OCI-LY7 (cell line): ENCODE measurements at regions not wholly inside any gene's neighbourhood (a gene's known extent, or its start where the extent isn't known, plus 50 kb on each side); places are given as distances from the start of the nearest gene placed in this dataset.

Experiments used
- BruUV-seq: library from RNA; stranded (reverse); fragments of 400-500 nt; replicated peaks from 2 replicates; lab custom pipeline; 2021; lab: Mats Ljungman, UMichigan
- CTCF ChIA-PET: fragments of 300-600 bp; sonication (Branson Sonifier 250); formaldehyde crosslinking; loops from one replicate; lab custom pipeline; 2022; ENCODE audit warnings: antibody characterized with exemption; ENCODE audit not compliant: unreplicated experiment; lab: Charles Lee
- POLR2A ChIA-PET: fragments of 300-600 bp; sonication (Branson Sonifier 250); formaldehyde crosslinking; loops from one replicate; lab custom pipeline; 2022; ENCODE audit warnings: antibody characterized with exemption; lab: Charles Lee
- DNase-seq: peaks from one replicate; pipeline ENCODE4 v3.0.0-alpha.2; 2015; ENCODE audit warnings: low spot score
- H2AFZ ChIP-seq: fragments of 200-600 bp; sonication (generic), shearing (Covaris generic); 2 replicates; pipeline ENCODE4 v1.6.1; 2014; ENCODE audit warnings: mild to moderate bottlenecking, antibody characterized with exemption, low read length, moderate library complexity
- H3K27ac ChIP-seq: fragments of 200-600 bp; sonication (generic); 2 replicates; pipeline ENCODE4 v1.5.1; 2014; ENCODE audit warnings: mixed run types, low read depth, mild to moderate bottlenecking, moderate library complexity, low read length, inconsistent platforms; ENCODE audit not compliant: poor library complexity, severe bottlenecking
- H3K36me3 ChIP-seq: fragments of 200-600 bp; sonication (generic); 2 replicates; pipeline ENCODE4 v1.6.1; 2014; ENCODE audit warnings: mild to moderate bottlenecking, antibody characterized with exemption, low read length, moderate library complexity, mixed read lengths; ENCODE audit not compliant: insufficient read depth
- H3K4me1 ChIP-seq: fragments of 200-600 bp; sonication (generic); 2 replicates; pipeline ENCODE4 v1.5.1; 2014; ENCODE audit warnings: mild to moderate bottlenecking, low read length; ENCODE audit not compliant: insufficient read depth, poor library complexity, severe bottlenecking
- H3K4me2 ChIP-seq: fragments of 200-600 bp; sonication (generic); 2 replicates; pipeline ENCODE4 v1.6.1; 2014; ENCODE audit warnings: mild to moderate bottlenecking, low read length
- H3K4me3 ChIP-seq: fragments of 200-600 bp; sonication (generic); 2 replicates; pipeline ENCODE4 v1.5.1; 2014; ENCODE audit warnings: mild to moderate bottlenecking, low read depth, low read length; ENCODE audit not compliant: poor library complexity, severe bottlenecking
- H3K79me2 ChIP-seq: fragments of 200-600 bp; sonication (generic); 2 replicates; pipeline ENCODE4 v1.6.1; 2016; ENCODE audit warnings: low read depth, mild to moderate bottlenecking, low read length, moderate library complexity, mixed read lengths; ENCODE audit not compliant: insufficient read depth
- H3K9me2 ChIP-seq: fragments of 200-600 bp; sonication (generic); 2 replicates; pipeline ENCODE4 v1.6.1; 2016; ENCODE audit warnings: mild to moderate bottlenecking, low read length, mixed read lengths; ENCODE audit not compliant: insufficient read depth
- H3K9me3 ChIP-seq: fragments of 200-600 bp; sonication (generic); 2 replicates; pipeline ENCODE4 v1.6.1; 2014; ENCODE audit warnings: mild to moderate bottlenecking, mixed run types, low read length, mixed read lengths
- H4K20me1 ChIP-seq: fragments of 200-600 bp; sonication (generic); 2 replicates; pipeline ENCODE4 v1.6.1; 2014; ENCODE audit warnings: mild to moderate bottlenecking, antibody characterized with exemption, low read length, moderate library complexity, mixed read lengths; ENCODE audit not compliant: insufficient read depth
- EZH2phosphoT487 ChIP-seq: fragments of 200-600 bp; sonication (generic); IDR thresholded peaks from 2 replicates; pipeline ENCODE4 v1.6.1; 2018; ENCODE audit warnings: low read depth, borderline replicate concordance, mild to moderate bottlenecking, mixed run types, antibody characterized with exemption, low read length, moderate library complexity, mixed read lengths
- intact Hi-C: fragments of 100-400 bp; cut with micrococcal nuclease; formaldehyde crosslinking; loops from one replicate; pipeline ENCODE4 v1.10.0; 2022; ENCODE audit not compliant: unreplicated experiment
- TF ChIP-seq, protein P1 (sequence below): fragments of 200-600 bp; sonication (generic); conservative IDR thresholded peaks from 2 replicates; pipeline ENCODE4 v1.5.1; 2014; ENCODE audit warnings: mild to moderate bottlenecking, antibody characterized with exemption, low read length, moderate library complexity, mixed read lengths

DNA sequence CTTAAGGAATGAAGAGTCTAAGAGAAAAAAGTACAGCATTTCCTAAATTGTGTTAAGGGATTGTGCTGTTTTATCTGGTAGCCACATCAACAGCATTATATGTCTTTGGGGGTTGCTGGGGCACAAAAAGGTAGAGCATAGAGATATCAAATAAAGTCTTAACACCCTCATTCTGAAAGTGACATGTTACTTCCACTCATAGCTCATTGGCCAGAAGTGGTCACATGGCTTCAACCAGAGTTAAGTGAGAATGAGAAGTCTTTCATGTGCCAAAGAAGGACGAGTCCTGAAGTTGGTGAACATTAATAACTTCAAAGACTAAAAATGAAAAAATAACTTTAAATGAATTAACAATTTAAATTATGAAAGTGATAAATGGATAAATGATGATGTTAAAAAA lies 175.7 kb upstream of the ZEB2 start:
- Histone ChIP-seq H3K9me3 (peaks cover 5% of the 10 kb centered on the region; the same call in 1 of the 2 replicates), H3K79me2 (no peaks in the 10 kb centered on the region), H2AFZ (no peak overlapping the region), H3K4me3 (no peak overlapping the region), H3K4me2 (no peak overlapping the region), H4K20me1 (no peaks in the 10 kb centered on the region), H3K36me3 (no peaks in the 10 kb centered on the region), H3K27ac (no peak overlapping the region), H3K4me1 (no peaks in the 10 kb centered on the region), H3K9me2 (no peaks in the 10 kb centered on the region)
- no peak for DNase-seq
- intact Hi-C loops: no loop called here
- POLR2A ChIA-PET: interaction anchor here (0.7 to 1.2 kb wide), 3 partner anchors 9 to 98 kb away, joined by 3 to 4 read pairs (median 3); no protein-coding TSS in a partner anchor
- no TSS peak for BruUV-seq
- CTCF ChIA-PET: no interaction called here
- TF ChIP-seq, protein P1, sequence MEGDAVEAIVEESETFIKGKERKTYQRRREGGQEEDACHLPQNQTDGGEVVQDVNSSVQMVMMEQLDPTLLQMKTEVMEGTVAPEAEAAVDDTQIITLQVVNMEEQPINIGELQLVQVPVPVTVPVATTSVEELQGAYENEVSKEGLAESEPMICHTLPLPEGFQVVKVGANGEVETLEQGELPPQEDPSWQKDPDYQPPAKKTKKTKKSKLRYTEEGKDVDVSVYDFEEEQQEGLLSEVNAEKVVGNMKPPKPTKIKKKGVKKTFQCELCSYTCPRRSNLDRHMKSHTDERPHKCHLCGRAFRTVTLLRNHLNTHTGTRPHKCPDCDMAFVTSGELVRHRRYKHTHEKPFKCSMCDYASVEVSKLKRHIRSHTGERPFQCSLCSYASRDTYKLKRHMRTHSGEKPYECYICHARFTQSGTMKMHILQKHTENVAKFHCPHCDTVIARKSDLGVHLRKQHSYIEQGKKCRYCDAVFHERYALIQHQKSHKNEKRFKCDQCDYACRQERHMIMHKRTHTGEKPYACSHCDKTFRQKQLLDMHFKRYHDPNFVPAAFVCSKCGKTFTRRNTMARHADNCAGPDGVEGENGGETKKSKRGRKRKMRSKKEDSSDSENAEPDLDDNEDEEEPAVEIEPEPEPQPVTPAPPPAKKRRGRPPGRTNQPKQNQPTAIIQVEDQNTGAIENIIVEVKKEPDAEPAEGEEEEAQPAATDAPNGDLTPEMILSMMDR: no peak
- TF ChIP-seq EZH2phosphoT487: no peak

DNA sequence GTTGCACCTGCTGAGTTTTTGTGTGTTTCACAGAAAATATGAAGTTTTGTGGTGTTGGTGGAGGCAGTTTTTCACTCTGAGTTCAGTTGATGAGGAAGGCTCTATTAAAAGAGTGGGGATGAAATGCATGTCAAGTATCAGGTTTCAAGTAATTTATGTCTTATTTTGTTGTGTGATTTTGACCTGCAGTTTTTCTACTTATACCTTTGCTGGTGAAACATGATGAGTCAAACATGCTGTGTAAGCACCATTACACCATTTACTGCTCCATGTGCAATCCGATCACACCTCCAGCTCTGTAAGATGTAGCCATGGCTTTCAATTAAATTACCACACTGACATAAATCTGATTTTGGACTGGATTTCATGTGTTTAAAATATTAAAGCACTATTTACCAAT lies 174.5 kb upstream of the ZEB2 start:
- no TSS peak for BruUV-seq
- Histone ChIP-seq H3K79me2 (no peaks in the 10 kb centered on the region), H3K4me2 (no peak overlapping the region), H3K4me3 (no peak overlapping the region), H3K27ac (no peak overlapping the region), H3K4me1 (no peaks in the 10 kb centered on the region), H3K9me3 (peaks cover 5% of the 10 kb centered on the region; the same call in 1 of the 2 replicates), H4K20me1 (no peaks in the 10 kb centered on the region), H3K36me3 (no peaks in the 10 kb centered on the region), H2AFZ (0 out of 2 replicates have a peak overlapping the region, but pooled peaks have one; percentile 9), H3K9me2 (no peaks in the 10 kb centered on the region)
- DNase-seq: no peak
- POLR2A ChIA-PET: interaction anchor here (2.1 kb wide), 1 partner anchor 12 kb away, joined by 4 read pairs; no protein-coding TSS in a partner anchor
- CTCF ChIA-PET: no interaction called here
- TF ChIP-seq, protein P1: no peak
- no peak for TF ChIP-seq EZH2phosphoT487
- intact Hi-C loops: no loop called here

DNA sequence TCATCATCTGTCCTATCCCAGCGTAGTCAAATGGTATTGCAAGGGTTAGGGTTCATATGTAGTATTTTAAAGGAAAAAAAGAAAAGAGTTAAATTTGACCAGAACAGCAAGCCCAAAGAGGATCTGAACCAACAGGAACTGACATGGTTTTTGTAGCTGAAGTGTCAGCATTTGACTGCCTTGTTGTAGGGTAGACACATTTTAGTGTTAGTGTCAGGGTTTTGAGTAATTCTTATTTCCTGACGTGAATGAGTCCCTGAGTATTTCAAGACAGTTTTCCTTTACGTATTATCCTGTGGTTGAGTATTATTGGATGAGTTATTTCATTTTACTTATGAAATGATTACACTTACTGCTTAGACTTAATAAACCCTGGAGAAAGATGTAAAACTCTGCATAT lies 173.3 kb upstream of the ZEB2 start:
- CTCF ChIA-PET: no interaction called here
- H3K27ac ChIP-seq: no peak overlapping the region
- no peaks in the 10 kb centered on the region for H4K20me1 ChIP-seq
- POLR2A ChIA-PET: interaction anchor here (2.1 kb wide), 1 partner anchor 11 kb away, joined by 4 read pairs; no protein-coding TSS in a partner anchor
- peaks cover 5% of the 10 kb centered on the region; the same call in 1 of the 2 replicates for H3K9me3 ChIP-seq
- H3K4me3 ChIP-seq: no peak overlapping the region
- DNase-seq: no peak
- intact Hi-C loops: no loop called here
- no TSS peak for BruUV-seq
- H3K4me2 ChIP-seq: no peak overlapping the region
- no peak overlapping the region for H2AFZ ChIP-seq
- H3K4me1 ChIP-seq: peaks cover 11% of the 10 kb centered on the region
- no peaks in the 10 kb centered on the region for H3K36me3 ChIP-seq
- H3K79me2 ChIP-seq: no peaks in the 10 kb centered on the region
- TF ChIP-seq EZH2phosphoT487: no peak
- TF ChIP-seq, protein P1: no peak
- H3K9me2 ChIP-seq: no peaks in the 10 kb centered on the region
